ENCODE measurements at regions not wholly inside any gene's neighbourhood (a gene's known extent, or its start where the extent isn't known, plus 50 kb on each side); places are given as distances from the start of the nearest gene placed in this dataset.

GRCh38 chr4:12929784-12930183 lies 554.4 kb downstream of the RAB28 start:
- Histone ChIP-seq H3K9ac (ENCODE audit: low read length) (no peak overlapping the region), H3K27ac (ENCODE audit: low read length) (no peak overlapping the region), H4K20me1 (ENCODE audit: insufficient read depth) (no peaks in the 10 kb centered on the region), H3K4me3 (ENCODE audit: low read length) (no peak overlapping the region), H2AFZ (ENCODE audit: low read depth, low read length) (no peak overlapping the region), H3K27me3 (ENCODE audit: insufficient read depth, low read depth, low read length) (no peaks in the 10 kb centered on the region), H3K79me2 (replicated peaks; ENCODE audit: insufficient read depth, low read length) (no peaks in the 10 kb centered on the region), H3K9me3 (ENCODE audit: low read length) (no peaks in the 10 kb centered on the region), H3K4me2 (ENCODE audit: low read length) (no peak overlapping the region), H3K9me2 (ENCODE audit: insufficient read depth, low read length) (no peaks in the 10 kb centered on the region), H3K36me3 (ENCODE audit: insufficient read depth, low read length) (no peaks in the 10 kb centered on the region), H3F3A (ENCODE audit: insufficient read depth, low read length, poor library complexity, severe bottlenecking) (no peaks in the 10 kb centered on the region)
- no peak for TF ChIP-seq MXI1 (conservative IDR thresholded peaks at IDR 0.05; ENCODE audit: poor library complexity, severe bottlenecking)
- no peak for TF ChIP-seq RAD21 (conservative IDR thresholded peaks at IDR 0.05)
- TF ChIP-seq REST (IDR thresholded peaks at IDR 0.05; ENCODE audit: borderline replicate concordance): no peak
- TF ChIP-seq EZH2 (IDR thresholded peaks at IDR 0.05; ENCODE audit: borderline replicate concordance, insufficient read depth, low read length, poor library complexity, severe bottlenecking): no peak
- TF ChIP-seq TAF1 (IDR thresholded peaks at IDR 0.05; ENCODE audit: low read depth): no peak
- TF ChIP-seq CTCF (IDR thresholded peaks at IDR 0.05; ENCODE audit: poor library complexity, severe bottlenecking): no peak
- TF ChIP-seq EP300 (conservative IDR thresholded peaks at IDR 0.05; ENCODE audit: poor library complexity, severe bottlenecking): no peak
- TF ChIP-seq POLR2AphosphoS5 (IDR thresholded peaks at IDR 0.05): no peak
- no peak for TF ChIP-seq SMC3 (conservative IDR thresholded peaks at IDR 0.05; ENCODE audit: poor library complexity)

- H3K9me3 ChIP-seq (ENCODE audit: low read length): no peaks in the 10 kb centered on the region
- H3K36me3 ChIP-seq (ENCODE audit: insufficient read depth, low read length): no peaks in the 10 kb centered on the region
- no peak overlapping the region for H3K27ac ChIP-seq (ENCODE audit: low read length)
- TF ChIP-seq SMC3 (conservative IDR thresholded peaks at IDR 0.05; ENCODE audit: poor library complexity) (no peak), EP300 (conservative IDR thresholded peaks at IDR 0.05; ENCODE audit: poor library complexity, severe bottlenecking) (no peak), RAD21 (conservative IDR thresholded peaks at IDR 0.05) (no peak), MXI1 (conservative IDR thresholded peaks at IDR 0.05; ENCODE audit: poor library complexity, severe bottlenecking) (no peak), REST (IDR thresholded peaks at IDR 0.05; ENCODE audit: borderline replicate concordance) (no peak), TAF1 (IDR thresholded peaks at IDR 0.05; ENCODE audit: low read depth) (no peak), POLR2AphosphoS5 (IDR thresholded peaks at IDR 0.05) (no peak), EZH2 (IDR thresholded peaks at IDR 0.05; ENCODE audit: borderline replicate concordance, insufficient read depth, low read length, poor library complexity, severe bottlenecking) (no peak), CTCF (IDR thresholded peaks at IDR 0.05; ENCODE audit: poor library complexity, severe bottlenecking) (no peak)
- no peaks in the 10 kb centered on the region for H3K79me2 ChIP-seq (replicated peaks; ENCODE audit: insufficient read depth, low read length)
- no peak overlapping the region for H3K9ac ChIP-seq (ENCODE audit: low read length)
- H3K4me2 ChIP-seq (ENCODE audit: low read length): no peak overlapping the region
- no peaks in the 10 kb centered on the region for H3K27me3 ChIP-seq (ENCODE audit: insufficient read depth, low read depth, low read length)
- H2AFZ ChIP-seq (ENCODE audit: low read depth, low read length): no peak overlapping the region
- no peaks in the 10 kb centered on the region for H3K9me2 ChIP-seq (ENCODE audit: insufficient read depth, low read length)
- no peaks in the 10 kb centered on the region for H4K20me1 ChIP-seq (ENCODE audit: insufficient read depth)
- H3F3A ChIP-seq (ENCODE audit: insufficient read depth, low read length, poor library complexity, severe bottlenecking): no peaks in the 10 kb centered on the region
- H3K4me3 ChIP-seq (ENCODE audit: low read length): no peak overlapping the region
These were observed 555.4 kb downstream of the RAB28 start for GRCh38 chr4:12928751-12929150.
